ENCODE measurements at regions not wholly inside any gene's neighbourhood (a gene's known extent, or its start where the extent isn't known, plus 50 kb on each side); places are given as distances from the start of the nearest gene placed in this dataset.

- Histone ChIP-seq H3K4me3 (no peak overlapping the region), H3K27me3 (ENCODE audit: low read depth) (peaks cover 99% of the 10 kb centered on the region), H3K9me3 (replicated peaks) (no peaks in the 10 kb centered on the region), H3K4me1 (peaks cover 7% of the 10 kb centered on the region), H3K27ac (replicated peaks) (no peak overlapping the region), H3K36me3 (no peaks in the 10 kb centered on the region)
- DNase-seq = no peak
- intact Hi-C loops (cut with micrococcal nuclease) = no loop called here
- TF ChIP-seq CTCF (IDR thresholded peaks at IDR 0.05; ENCODE audit: borderline replicate concordance) = no peak
Measured at GRCh38 chr20:51159303-51159702, 136.4 kb upstream of the KCNG1 start.

GRCh38 chr20:51158226-51158625 is 135.3 kb upstream of the KCNG1 start:
- peaks cover 98% of the 10 kb centered on the region for H3K27me3 ChIP-seq (ENCODE audit: low read depth)
- no peak for TF ChIP-seq CTCF (IDR thresholded peaks at IDR 0.05; ENCODE audit: borderline replicate concordance)
- no peaks in the 10 kb centered on the region for H3K36me3 ChIP-seq
- H3K4me1 ChIP-seq = peaks cover 7% of the 10 kb centered on the region
- intact Hi-C loops (cut with micrococcal nuclease) = no loop called here
- no peak overlapping the region for H3K27ac ChIP-seq (replicated peaks)
- H3K4me3 ChIP-seq = no peak overlapping the region
- H3K9me3 ChIP-seq (replicated peaks) = no peaks in the 10 kb centered on the region
- no peak for DNase-seq

GRCh38 chr20:51156041-51156982 is 133.4 kb upstream of the KCNG1 start:
- Histone ChIP-seq H3K27me3 (ENCODE audit: low read depth) (peaks cover 97% of the 10 kb centered on the region), H3K4me3 (peak overlapping the region; percentile 5), H3K4me1 (peaks cover 7% of the 10 kb centered on the region), H3K36me3 (no peaks in the 10 kb centered on the region), H3K27ac (replicated peaks) (peak overlapping the region; percentile 36), H3K9me3 (replicated peaks) (no peaks in the 10 kb centered on the region)
- TF ChIP-seq CTCF (IDR thresholded peaks at IDR 0.05; ENCODE audit: borderline replicate concordance) = no peak
- DNase-seq = no peak
- intact Hi-C loops (cut with micrococcal nuclease) = no loop called here

- no peaks in the 10 kb centered on the region for H3K9me3 ChIP-seq (replicated peaks)
- no peaks in the 10 kb centered on the region for H3K36me3 ChIP-seq
- H3K27me3 ChIP-seq (ENCODE audit: low read depth) = peaks cover 97% of the 10 kb centered on the region
- intact Hi-C loops (cut with micrococcal nuclease) = no loop called here
- H3K4me1 ChIP-seq = peaks cover 7% of the 10 kb centered on the region
- no peak overlapping the region for H3K4me3 ChIP-seq
- H3K27ac ChIP-seq (replicated peaks) = no peak overlapping the region
- DNase-seq = no peak
- no peak for TF ChIP-seq CTCF (IDR thresholded peaks at IDR 0.05; ENCODE audit: borderline replicate concordance)
Measured at GRCh38 chr20:51154708-51155690, 132.1 kb upstream of the KCNG1 start.

GRCh38 chr20:51153867-51154707 is 131.2 kb upstream of the KCNG1 start:
- intact Hi-C loops (cut with micrococcal nuclease) = no loop called here
- H3K36me3 ChIP-seq = no peaks in the 10 kb centered on the region
- no peak overlapping the region for H3K4me3 ChIP-seq
- H3K9me3 ChIP-seq (replicated peaks) = no peaks in the 10 kb centered on the region
- no peak for TF ChIP-seq CTCF (IDR thresholded peaks at IDR 0.05; ENCODE audit: borderline replicate concordance)
- peaks cover 7% of the 10 kb centered on the region for H3K4me1 ChIP-seq
- no peak overlapping the region for H3K27ac ChIP-seq (replicated peaks)
- DNase-seq = no peak
- peaks cover 97% of the 10 kb centered on the region for H3K27me3 ChIP-seq (ENCODE audit: low read depth)
